ENCODE measurements at regions not wholly inside any gene's neighbourhood (a gene's known extent, or its start where the extent isn't known, plus 50 kb on each side); places are given as distances from the start of the nearest gene placed in this dataset.
"Not testable (repeated sequence)": the region's sequence is repeated elsewhere in the genome, so short reads cannot be mapped to it uniquely, and the experiment has no call there.

GRCh38 chr2:230637486-230637885 lies 75.2 kb upstream of the CAB39 start:
- not testable (repeated sequence) for TF ChIP-seq ZNF23 (tag by site-specific recombination; IDR thresholded peaks at IDR 0.05; ENCODE audit: borderline replicate concordance); CTCF (tag by site-specific recombination; IDR thresholded peaks at IDR 0.05); SP2 (tag by site-specific recombination; IDR thresholded peaks at IDR 0.05); ZNF747 (tag by site-specific recombination; IDR thresholded peaks at IDR 0.05); YY1 (tag by site-specific recombination; IDR thresholded peaks at IDR 0.05); ZNF670 (tag by site-specific recombination; IDR thresholded peaks at IDR 0.05; ENCODE audit: low read depth); ZNF626 (tag by site-specific recombination; IDR thresholded peaks at IDR 0.05); ZNF768 (tag by site-specific recombination; IDR thresholded peaks at IDR 0.05); KLF1 (tag by site-specific recombination; IDR thresholded peaks at IDR 0.05); GLI4 (tag by site-specific recombination; IDR thresholded peaks at IDR 0.05); ZNF114 (tag by site-specific recombination; IDR thresholded peaks at IDR 0.05); ZNF544 (tag by site-specific recombination; IDR thresholded peaks at IDR 0.05); PRDM1 (tag by site-specific recombination; IDR thresholded peaks at IDR 0.05); ZBTB6 (tag by site-specific recombination; IDR thresholded peaks at IDR 0.05)

All from HEK293 (cell line).